SKM-1 (cell line): ENCODE measurements at regions not wholly inside any gene's neighbourhood (a gene's known extent, or its start where the extent isn't known, plus 50 kb on each side); places are given as distances from the start of the nearest gene placed in this dataset.

Experiments used
- DNase-seq: peaks from one replicate; lab custom pipeline; 2025; ENCODE audit not compliant: unreplicated experiment; lab: John Stamatoyannopoulos, UW

GRCh38 chr1:243944429-243945160, 94.6 kb upstream of the AKT3 start:
- DNase-seq, result no peak

GRCh38 chr1:243943671-243944428, 93.8 kb upstream of the AKT3 start:
- no peak for DNase-seq

DNA sequence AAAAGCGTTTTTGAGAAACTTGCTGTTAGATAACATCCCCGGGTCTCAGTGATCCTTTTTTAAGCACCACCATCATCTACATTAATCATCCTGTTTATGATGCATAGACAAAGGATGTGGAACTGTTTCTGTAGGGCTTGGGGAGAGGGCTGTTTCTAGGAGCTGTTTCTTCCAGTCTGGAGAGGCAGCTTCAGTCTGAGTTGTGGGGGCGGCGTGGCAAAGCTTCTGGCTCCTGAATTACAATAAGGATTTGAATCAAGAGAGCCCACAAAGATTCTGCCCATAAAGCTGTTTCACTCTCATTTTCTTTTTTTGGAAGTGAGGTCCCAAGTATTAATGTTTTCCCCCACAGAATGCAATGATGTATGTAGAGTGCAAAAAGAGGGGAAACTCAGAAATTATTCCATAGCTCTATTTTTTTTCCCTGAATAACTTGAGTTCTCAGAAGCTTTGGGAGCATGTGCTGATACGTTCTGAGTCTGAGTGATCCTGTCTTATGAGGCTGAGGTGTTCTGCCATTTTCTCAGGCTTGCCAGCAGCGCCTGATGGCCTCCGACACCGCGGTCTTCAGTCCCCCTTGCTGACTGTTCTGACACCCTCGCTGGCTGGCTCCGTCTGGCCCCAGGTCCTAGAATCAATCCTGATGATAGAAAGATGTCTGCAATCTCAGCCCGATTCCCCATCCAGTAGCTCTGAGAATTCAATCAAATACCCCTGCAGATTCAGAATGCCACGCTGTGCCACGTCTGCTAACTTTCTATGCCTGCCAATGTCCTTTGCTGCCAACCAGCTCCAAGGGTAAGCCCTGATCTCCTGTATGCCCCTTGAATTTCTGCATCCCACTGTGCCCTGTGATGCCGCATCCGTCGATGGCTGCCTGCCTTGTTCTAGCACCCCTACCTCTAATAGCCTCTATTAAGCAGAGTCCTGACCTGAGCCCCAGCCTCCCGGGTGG, 92.4 kb upstream of the AKT3 start:
- no peak for DNase-seq

GRCh38 chr1:243940451-243940850, 90.4 kb upstream of the AKT3 start:
- no peak for DNase-seq

DNA sequence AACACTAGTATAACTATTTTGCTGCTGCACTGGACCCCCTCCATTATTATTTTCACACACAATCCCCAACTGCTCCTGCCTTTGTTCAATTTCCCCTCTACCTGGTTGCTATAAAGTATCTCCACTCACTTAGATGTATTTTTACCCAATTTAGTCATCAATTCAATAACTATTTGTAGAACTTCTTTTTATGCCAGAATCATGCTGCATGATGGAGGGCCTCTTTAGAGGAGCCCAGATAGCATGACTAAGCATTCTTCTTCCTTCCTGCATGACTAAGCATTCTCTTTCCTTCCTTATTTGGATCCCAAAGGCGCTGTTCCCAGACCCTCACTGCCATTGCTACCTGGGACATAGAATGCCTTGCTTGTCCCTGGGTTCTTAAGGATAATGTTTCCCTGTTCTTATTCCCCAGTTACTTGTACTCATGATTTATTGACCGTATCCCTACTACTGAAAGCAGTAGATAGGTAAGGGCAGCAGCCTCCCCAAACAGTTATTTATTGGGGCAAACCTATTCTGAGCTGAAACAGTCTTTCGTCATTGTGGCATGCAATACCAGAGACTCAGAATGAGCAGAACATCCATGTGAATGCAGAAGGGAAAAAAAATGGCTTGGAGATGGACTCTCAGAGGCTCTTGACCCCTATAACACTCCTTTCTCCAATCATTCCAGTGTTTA, 89.3 kb upstream of the AKT3 start:
- DNase-seq, result peak; percentile 27

DNA sequence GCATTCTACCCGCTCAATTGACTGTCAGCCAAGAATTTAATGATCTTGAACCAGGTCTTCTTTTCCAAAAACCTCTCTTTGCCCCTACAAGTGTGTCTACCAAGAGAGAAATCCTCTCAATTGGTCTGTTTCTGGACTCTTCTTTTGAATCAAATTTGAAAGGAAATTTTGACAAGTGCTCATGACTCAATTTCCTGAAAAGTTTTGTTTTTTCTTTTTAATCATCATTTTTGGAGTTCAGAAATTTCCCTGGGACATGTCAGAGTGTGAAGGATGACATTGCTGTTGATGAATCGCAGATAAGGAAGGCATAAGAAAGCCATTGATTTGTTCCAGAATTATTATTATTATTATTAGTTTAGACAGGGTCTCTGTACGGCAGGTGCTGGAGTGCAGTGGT, 88.2 kb upstream of the AKT3 start:
- DNase-seq, result no peak

GRCh38 chr1:243933495-243933894, 83.5 kb upstream of the AKT3 start:
- DNase-seq, result peak; percentile 15

GRCh38 chr1:243931957-243932356, 81.9 kb upstream of the AKT3 start:
- no peak for DNase-seq

GRCh38 chr1:243930822-243931671, 81.0 kb upstream of the AKT3 start:
- DNase-seq, result no peak

DNA sequence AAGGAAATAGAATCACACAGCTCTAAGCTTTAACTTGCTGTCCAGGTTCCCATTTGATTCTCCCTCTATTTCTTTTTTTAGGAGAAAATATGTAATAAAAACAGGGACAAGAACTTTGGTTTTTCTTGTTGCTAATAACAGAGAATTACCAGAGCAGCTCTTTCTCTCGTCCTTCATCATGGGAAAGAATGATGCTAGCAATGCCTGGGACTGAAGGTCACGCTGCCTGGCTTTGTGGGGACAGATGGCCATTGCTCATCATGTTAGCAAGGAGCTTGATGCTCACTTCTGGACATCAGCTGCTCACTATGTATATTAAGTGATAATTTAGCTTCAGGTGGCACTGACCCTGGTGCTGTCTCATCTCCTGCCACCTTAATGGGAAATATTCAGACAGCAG, 77.3 kb upstream of the AKT3 start:
- DNase-seq, result no peak

DNA sequence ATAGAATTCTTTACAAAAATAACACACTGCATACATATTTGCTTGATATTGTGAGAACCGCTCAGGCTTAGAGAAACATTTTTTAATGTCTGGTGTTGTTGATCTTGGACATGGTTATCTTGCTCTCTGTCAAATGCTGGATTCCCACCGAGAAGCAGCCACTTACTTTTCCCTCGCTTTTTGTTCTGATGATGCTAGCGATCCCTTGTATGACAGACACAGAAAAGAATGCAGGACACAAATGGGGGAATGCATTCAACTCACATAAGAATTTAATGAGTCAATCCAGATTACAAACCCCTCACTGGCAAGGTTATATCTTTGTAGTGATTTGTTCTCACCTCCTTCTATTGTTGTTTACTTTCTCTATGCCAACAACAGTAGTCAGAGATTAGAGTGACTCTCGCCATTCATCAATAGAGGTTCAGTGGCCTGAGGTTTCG, 76.8 kb upstream of the AKT3 start:
- no peak for DNase-seq

DNA sequence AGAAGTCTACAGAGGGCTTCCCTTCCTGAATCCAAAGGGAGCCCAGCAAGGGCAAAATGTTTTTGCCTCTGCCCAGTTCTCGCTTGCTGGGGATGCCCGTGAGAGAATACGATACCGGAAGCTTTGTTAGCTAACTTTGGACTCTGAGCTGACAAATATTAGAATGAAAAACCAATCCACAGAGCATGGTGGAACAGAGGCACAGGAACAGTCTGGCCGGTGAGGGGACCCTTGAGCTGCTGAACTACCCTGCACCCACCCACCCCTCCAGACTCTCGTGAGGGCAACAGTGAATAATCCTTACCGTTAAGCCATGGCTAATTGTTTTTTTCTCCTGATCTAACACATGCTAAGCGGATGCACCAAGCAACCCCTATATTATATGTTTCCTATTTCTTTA, 76.3 kb upstream of the AKT3 start:
- DNase-seq, result no peak

GRCh38 chr1:243924588-243925349, 74.7 kb upstream of the AKT3 start:
- no peak for DNase-seq

DNA sequence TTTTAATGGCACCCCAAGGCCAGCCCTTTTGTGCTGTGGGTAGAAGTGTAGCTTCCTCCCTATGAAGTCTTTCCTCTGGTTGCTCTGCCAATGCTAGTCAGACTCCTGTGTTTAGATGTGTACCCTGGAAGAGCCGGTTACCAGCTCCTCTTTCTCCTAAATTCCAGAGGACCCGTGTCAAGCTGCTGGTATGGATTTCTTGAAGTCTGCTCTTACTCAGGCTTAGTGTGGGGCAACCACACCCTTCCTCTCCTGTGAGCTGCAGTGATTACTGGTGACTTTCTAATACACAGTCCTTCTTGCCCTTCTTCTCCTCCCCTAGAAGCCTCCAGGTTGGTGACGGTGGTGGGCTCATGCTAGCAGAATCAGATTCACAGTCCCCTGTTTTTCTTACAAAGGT, 74.1 kb upstream of the AKT3 start:
- DNase-seq, result peak; percentile 11

DNA sequence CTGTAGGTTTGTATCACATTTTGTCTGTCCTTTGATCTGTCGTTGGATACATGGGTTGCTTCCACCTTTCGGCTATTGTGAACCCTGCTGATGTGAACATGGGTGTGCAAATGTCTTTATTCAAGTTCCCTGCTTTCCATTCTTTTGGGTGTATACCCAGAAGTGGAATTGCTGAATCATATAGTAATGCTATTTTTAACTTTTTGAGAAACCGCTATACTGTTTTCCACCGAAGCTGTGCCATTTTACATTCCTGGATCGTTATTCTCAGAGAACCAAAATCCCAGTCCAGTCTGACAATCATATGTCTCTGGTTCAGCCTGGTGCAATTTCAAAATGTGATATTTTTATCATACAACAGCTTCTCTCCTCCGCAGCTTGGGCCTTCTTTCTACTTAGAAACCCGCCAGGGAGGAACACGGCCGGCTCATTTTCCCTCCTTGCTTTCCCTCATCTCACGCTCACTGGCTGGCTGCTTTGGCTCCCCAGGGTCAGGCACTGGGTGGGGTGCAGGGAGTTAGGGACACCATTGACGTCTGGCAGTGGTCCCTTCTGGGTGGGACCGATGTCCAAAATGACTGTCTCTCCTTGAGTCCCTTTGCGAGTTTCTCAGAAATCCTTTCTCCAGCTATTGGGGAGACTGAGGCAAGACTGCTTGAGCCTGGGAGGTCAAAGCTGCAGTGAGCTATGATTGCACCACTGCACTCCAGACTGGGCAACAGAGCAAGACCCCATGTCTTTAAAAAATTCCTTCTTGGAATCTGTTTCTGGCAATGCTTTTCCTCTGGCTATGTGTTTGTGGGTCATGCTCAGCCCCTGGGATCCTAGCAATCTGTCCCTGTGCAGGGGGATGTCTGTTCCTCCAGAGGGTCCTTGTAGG, 73.5 kb upstream of the AKT3 start:
- no peak for DNase-seq

GRCh38 chr1:243921111-243921510, 71.1 kb upstream of the AKT3 start:
- DNase-seq, result no peak

- DNase-seq, result no peak
Measured at GRCh38 chr1:243917863-243918565, 68.0 kb upstream of the AKT3 start.
